AG09309 (cell line): ENCODE measurements at regions not wholly inside any gene's neighbourhood (a gene's known extent, or its start where the extent isn't known, plus 50 kb on each side); places are given as distances from the start of the nearest gene placed in this dataset.

Source experiments
- DNase-seq: peaks from one replicate; pipeline ENCODE4 v3.0.0-alpha.2; 2010; ENCODE audit warnings: low read depth
- H3K4me3 ChIP-seq: 2 replicates; pipeline ENCODE4 v1.5.1; 2011; ENCODE audit warnings: mild to moderate bottlenecking, low read depth, low read length, moderate library complexity; ENCODE audit not compliant: control insufficient read depth
- TF ChIP-seq, protein P1 (sequence below): IDR thresholded peaks from 2 replicates; pipeline ENCODE4 v1.5.1; 2011; ENCODE audit warnings: mild to moderate bottlenecking, low read depth, low read length, inconsistent platforms; ENCODE audit not compliant: insufficient read depth, control insufficient read depth; ENCODE audit errors: missing control alignments

DNA sequence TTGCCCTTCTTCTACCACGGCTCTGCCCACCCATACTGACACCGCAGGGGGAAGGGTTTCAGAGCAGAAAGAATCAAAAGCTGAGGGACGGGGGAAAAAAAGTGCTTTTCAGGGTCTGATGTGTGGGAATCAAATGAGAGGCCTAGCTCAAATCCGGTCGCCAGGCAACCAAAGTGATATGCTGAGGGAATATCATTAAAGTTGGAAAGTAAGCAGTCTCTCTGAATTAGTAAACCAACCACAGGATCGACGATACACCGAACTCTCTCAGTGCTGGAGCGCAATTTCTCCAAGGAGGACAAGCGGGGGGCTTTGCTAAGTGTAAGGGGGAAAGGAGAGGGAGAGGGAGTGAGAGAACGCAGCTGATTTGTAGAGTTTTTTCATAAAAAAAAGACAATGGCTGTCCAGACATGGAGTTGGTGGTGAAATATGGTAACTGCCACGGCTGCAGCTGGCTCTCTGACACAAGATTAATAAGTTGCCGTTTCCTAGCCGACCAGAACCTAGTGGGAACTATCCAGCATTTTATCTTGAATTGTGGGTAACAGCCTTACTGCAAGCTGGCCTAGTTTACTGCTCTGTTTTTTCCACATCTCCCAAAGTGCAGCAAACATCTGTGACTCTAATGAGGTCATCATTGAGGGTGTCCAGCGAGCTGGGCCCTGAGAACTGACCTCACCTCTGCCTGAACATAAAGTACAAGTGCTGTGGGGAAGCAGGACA is 530.2 kb downstream of the SOX2 start:
- TF ChIP-seq, protein P1, sequence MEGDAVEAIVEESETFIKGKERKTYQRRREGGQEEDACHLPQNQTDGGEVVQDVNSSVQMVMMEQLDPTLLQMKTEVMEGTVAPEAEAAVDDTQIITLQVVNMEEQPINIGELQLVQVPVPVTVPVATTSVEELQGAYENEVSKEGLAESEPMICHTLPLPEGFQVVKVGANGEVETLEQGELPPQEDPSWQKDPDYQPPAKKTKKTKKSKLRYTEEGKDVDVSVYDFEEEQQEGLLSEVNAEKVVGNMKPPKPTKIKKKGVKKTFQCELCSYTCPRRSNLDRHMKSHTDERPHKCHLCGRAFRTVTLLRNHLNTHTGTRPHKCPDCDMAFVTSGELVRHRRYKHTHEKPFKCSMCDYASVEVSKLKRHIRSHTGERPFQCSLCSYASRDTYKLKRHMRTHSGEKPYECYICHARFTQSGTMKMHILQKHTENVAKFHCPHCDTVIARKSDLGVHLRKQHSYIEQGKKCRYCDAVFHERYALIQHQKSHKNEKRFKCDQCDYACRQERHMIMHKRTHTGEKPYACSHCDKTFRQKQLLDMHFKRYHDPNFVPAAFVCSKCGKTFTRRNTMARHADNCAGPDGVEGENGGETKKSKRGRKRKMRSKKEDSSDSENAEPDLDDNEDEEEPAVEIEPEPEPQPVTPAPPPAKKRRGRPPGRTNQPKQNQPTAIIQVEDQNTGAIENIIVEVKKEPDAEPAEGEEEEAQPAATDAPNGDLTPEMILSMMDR = no peak
- DNase-seq = no peak
- H3K4me3 ChIP-seq = no peak overlapping the region

DNA sequence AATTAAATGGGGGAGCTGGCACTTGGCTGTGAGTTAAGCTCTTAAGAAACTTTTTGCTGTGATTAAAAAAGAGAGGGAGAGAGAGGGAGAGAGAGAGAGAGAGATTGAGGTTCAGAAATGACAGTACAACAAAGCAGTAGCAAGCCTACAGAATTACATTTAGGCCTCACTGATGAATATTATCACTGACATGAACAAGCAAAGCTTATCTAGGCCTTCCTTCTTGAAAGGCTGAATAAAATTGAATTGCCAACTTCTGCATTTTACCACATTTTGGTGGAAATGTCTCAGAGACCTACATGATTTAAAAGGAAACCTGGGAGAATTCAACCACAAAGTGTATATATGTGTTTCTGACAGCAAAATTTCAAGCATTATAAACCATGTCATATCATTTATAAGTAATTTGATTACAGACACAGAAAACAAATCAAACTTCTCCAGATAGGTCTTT is 530.8 kb downstream of the SOX2 start:
- TF ChIP-seq, protein P1 = no peak
- DNase-seq = no peak
- no peak overlapping the region for H3K4me3 ChIP-seq

DNA sequence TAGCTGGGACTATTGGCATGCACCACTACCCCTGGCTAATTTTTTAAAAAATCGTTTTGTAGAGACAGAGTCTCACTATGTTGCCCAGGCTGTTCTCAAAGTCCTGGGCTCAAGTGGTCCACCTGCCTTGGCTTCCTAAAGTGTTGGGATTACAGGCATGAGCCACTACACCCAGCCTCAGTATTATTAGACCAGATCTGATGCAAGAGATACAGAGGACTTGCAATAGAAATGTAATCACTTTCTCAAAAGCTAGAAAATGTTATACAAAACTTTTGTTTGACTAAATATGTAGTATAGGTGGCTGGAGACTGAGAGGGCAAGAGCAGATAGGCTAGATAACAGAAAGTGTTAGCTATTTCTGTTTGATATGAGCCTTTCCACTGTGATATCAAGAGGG is 531.9 kb downstream of the SOX2 start:
- no peak overlapping the region for H3K4me3 ChIP-seq
- DNase-seq = no peak
- TF ChIP-seq, protein P1 = no peak

DNA sequence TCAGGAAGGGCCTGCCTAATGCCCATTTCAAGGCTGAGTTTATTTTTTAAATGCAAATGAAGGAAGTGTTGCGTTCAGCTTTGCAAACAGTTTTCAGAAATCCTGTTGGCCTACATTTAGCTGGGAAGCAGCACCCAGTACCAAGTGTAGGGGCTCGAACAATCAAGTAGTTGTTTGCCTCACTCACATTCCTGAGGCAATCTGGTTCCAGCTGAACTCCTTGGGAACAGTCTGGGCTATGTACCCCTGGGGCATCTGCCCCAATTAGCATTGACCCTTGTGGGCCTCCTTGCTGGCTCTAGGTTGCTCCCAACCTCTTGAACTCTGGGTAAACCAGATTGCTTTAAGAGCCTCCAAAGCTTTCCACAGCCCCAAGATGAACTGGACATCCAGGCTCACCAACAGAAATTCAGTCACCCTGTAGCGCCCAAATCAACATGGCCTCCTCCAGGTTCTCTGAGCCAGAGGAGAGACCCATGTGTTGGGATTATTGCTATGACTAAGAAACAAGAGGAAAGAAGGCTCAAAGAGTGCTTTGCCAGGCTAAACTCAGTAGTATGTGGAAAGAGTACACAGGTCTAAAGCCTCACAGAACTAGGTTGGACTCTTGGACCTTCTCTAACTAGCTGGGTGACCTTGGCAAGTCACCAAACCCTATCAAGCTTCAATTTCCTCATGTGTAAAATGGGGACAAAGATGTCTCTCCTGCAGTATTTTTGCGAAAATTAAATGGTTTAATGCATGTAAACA is 532.7 kb downstream of the SOX2 start:
- TF ChIP-seq, protein P1 = no peak
- no peak for DNase-seq

DNA sequence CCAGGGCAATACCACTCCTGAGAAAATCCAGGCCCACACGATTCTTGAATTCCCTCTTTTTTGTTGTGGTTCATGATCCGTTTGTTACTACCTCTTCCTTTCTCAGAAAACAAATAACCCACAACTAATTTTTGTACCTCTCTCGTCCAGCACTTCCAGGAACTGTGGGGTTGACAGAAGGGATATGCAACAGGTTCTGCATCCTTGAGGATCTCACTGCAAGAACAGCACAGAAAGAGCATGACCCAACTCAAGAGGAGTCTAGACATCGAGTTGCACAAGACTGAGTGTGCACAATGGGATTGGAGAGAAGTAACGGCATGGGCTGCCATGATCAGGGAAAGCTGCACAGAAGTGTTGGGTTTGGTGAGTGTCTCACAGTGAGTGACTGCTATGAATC is 533.3 kb downstream of the SOX2 start:
- DNase-seq = no peak
- TF ChIP-seq, protein P1 = no peak
- H3K4me3 ChIP-seq = no peak overlapping the region

More for the DNA sequence above, 532.7 kb downstream of the SOX2 start:
- no peak overlapping the region for H3K4me3 ChIP-seq

DNA sequence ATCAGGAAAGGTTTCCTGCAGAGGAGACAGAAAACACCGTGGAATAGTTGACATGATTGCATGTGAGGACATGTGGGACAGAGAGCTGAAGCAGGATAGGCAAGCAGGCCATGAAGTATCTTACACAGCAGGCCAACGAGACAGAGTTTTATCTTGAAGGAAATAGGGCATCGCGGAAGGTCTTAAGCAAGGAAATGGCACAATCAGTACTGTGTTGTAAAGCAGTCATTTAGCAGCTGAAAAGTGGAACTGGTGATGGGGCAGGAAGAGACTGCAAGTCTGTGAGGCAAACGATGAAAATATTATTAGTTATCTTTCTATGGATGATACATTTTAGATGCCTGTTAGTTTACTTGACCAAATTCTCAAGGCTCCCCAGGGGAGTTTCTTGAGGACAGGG is 535.1 kb downstream of the SOX2 start:
- H3K4me3 ChIP-seq = no peak overlapping the region
- no peak for DNase-seq
- TF ChIP-seq, protein P1 = no peak
